ENCODE measurements at regions not wholly inside any gene's neighbourhood (a gene's known extent, or its start where the extent isn't known, plus 50 kb on each side); places are given as distances from the start of the nearest gene placed in this dataset.
"Not testable (repeated sequence)": the region's sequence is repeated elsewhere in the genome, so short reads cannot be mapped to it uniquely, and the experiment has no call there.

DNA sequence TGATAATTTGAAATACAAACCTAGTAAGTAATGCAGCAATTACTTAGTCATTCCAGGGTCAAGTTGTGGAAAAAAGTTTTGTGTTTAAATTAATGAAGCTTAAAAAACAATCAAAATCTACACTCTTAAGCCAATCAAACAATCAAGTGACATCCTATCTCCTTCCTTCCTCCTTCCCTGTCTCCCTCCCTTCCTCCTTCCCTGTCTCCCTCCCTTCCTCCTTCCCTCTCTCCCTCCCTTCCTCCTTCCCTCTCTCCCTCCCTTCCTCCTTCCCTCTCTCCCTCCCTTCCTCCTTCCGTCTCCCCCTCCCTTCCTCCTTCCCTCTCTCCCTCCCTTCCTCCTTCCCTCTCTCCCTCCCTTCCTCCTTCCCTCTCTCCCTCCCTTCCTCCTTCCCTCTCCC, 111.4 kb upstream of the RBPJ start:
- TF ChIP-seq POLR2A, EP300 (IDR thresholded peaks at IDR 0.05): not testable (repeated sequence)
- TF ChIP-seq, protein P1, sequence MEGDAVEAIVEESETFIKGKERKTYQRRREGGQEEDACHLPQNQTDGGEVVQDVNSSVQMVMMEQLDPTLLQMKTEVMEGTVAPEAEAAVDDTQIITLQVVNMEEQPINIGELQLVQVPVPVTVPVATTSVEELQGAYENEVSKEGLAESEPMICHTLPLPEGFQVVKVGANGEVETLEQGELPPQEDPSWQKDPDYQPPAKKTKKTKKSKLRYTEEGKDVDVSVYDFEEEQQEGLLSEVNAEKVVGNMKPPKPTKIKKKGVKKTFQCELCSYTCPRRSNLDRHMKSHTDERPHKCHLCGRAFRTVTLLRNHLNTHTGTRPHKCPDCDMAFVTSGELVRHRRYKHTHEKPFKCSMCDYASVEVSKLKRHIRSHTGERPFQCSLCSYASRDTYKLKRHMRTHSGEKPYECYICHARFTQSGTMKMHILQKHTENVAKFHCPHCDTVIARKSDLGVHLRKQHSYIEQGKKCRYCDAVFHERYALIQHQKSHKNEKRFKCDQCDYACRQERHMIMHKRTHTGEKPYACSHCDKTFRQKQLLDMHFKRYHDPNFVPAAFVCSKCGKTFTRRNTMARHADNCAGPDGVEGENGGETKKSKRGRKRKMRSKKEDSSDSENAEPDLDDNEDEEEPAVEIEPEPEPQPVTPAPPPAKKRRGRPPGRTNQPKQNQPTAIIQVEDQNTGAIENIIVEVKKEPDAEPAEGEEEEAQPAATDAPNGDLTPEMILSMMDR (IDR thresholded peaks at IDR 0.05), result not testable (repeated sequence)

Data from tibial nerve (tissue), 4 donors.